Endometrium (tissue), 2 donors: ENCODE measurements at regions not wholly inside any gene's neighbourhood (a gene's known extent, or its start where the extent isn't known, plus 50 kb on each side); places are given as distances from the start of the nearest gene placed in this dataset.
"Not testable (repeated sequence)": the region's sequence is repeated elsewhere in the genome, so short reads cannot be mapped to it uniquely, and the experiment has no call there.

Experiments
- FAIRE-seq: peaks from 2 replicates; lab custom pipeline; 2012; peaks lifted over from hg19 to GRCh38; lab: Jason Lieb, UNC
- donor health status: control.
- donor health status: control.

DNA sequence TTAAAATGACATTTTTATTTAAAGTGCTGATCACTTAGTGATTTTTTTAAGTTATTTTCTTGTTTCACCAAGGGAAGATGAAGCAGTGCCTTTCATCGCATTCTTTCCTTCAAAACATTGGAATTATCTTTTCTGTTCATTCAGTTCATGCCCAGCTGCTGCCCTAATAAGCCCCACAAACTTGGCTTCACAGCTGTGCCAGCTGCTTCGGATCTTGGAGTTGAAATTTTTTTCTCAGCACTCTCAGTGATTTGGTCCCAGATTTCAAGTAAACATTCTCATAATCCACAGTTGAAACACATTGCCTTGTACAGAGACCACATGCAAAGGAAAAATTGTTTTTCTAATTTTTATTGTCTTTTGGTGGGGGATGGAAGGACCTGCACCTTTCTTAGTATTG is 353.3 kb upstream of the LRP1B start:
- no peak for FAIRE-seq

DNA sequence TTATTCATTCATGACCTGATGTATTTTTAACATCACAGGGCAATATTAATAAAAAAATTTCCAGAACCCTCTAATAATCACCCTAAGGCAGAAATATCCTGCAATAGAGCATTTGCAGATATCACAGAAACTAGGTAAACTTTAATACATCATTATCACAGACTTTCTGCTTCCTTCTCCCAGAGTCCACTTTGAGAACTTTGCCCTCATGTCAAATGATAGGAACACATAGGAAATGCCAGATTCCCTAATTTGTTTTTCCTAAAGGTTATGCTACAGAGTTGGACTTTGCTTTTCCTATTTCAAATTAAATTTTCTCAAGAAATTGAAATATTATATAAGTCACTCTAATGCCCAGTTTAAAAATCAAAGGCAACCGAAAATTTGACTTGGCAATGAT is 352.8 kb upstream of the LRP1B start:
- no peak for FAIRE-seq

DNA sequence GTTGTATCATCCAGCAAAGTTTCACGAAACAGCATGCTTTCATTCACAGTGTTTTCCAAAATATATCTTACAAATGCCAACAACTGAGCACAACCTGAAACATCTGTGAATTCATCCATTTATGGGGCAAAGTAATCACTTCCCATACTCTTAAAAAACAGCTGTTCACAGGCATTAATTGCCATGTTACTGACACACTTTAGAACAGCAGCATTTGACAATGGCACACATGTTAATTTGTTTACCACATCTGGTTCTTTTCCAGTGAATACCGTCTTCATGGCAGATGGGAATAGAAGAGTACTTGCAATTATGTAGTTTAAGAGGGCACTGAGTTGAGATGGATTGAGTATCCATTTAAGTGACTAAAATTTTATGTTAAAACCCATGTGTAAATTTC is 347.4 kb upstream of the LRP1B start:
- no peak for FAIRE-seq

DNA sequence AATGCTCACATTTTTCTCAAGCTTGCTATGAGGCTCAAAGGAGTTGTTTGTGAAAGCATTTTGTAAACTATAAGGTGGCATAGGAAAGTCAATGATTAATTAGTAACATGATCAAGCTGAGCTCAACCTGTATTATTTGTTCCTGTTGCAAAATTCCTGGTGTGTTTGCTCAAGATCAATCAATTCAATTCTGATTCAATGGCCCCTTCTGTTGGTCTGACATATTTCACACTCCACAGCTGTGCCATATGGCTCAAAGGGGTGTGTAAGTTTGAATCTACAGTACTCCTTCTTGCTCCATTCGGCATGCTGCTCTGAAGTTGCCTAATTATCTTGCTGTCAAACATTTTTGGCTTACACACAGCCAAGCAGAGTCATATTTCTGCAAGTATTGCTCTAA is 341.6 kb upstream of the LRP1B start:
- no peak for FAIRE-seq

DNA sequence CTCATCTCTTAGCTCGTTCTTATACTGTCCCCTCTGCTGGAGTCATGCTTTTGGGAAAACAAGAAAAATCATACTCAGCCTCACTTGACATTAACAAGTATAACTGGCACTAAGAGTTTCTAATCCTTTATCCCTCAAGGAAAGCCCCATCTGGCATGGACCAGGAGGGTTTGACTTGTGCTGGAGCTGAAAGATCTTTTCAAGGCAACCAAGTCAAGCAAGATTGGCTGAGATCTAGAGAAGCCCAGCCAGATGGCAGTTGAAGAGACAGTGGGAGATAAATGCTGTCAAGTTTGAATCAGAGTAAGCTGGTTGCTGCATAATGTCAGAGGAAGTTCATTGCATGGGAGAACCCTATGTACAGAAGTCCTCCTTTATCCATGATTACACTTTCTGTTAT is 336.5 kb upstream of the LRP1B start:
- no peak for FAIRE-seq

GRCh38 chr2:142463047-142463446 is 332.2 kb upstream of the LRP1B start:
- FAIRE-seq: no peak

DNA sequence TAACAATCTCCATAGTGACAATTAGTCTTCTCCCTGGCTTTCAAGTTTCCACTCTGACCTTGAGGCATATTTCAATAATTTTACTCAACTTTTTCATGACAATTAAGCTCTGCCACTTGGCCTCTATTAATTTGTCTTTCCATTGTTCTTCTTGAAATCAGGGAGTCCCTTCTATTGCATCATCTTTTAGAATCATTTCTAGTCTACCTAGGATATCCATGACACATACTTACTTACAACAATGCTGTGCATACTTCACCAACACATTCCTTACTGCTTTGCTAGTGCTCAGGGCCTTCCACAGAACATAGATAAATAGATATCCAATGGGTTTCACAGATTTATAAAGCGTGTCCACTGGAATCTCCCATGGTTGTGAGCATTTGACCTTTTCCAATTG is 331.5 kb upstream of the LRP1B start:
- FAIRE-seq: no peak

DNA sequence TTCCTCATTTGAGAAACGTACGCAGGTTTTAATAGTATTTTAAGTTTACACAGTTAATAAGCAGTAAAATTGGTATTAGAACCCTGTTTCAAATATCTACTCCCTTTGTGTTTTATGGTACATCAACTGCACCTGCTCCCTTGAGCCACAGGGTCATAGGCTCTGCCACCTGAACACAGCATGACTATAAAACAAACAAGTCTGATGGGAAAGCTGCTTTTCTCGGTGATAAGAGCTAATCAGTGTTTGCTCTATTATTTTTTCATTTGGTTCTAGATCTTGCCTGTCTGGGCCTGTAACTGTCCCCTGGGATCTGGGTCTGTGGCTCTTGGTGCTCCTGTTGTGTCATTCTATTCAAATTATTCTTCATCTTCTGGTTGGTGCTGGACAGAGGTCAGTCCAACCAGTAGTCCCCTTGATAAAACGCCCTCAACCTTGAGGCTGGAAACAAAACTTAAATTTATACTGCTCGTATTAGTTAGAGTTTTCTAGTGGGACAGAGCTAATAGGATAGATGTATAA is 314.8 kb upstream of the LRP1B start:
- FAIRE-seq: no peak

DNA sequence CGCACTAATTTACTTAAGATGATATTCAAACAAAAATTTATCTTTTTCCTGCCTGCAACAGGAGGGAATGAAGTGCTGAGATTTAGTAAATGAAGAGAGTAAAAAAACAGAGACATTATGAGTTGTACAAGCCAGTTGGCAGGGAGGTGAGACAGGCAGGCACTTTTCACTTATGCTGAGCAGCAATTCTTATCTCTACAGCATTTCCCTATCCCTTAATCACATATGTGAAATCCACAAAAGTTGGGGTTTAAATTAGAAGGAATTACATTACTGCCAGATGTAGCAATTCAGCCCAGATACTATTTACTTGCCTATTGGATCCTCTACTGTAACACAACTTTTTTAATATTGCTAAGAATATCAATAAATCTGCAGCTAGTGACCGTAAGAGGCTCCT is 314.2 kb upstream of the LRP1B start:
- no peak for FAIRE-seq

- no peak for FAIRE-seq
These were observed 305.0 kb upstream of the LRP1B start for GRCh38 chr2:142435847-142436246.

DNA sequence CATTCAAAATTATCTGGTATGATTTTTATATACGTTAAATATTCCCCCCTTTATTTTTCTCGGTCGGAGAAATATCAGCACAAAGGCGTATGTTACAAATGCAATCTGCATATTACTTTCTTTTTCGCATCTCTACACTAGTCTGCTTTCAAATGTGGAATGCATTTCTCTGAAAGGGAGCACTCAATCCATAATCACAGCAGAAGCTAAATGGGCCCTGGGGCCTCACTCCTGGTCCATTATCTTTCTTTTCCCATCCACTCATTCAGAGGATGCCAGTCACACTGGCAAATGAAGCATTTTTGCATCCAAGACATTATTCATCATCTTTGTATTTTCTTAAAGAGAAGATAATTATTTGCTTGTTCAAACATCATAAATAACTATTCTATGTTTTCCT is 295.2 kb upstream of the LRP1B start:
- no peak for FAIRE-seq

DNA sequence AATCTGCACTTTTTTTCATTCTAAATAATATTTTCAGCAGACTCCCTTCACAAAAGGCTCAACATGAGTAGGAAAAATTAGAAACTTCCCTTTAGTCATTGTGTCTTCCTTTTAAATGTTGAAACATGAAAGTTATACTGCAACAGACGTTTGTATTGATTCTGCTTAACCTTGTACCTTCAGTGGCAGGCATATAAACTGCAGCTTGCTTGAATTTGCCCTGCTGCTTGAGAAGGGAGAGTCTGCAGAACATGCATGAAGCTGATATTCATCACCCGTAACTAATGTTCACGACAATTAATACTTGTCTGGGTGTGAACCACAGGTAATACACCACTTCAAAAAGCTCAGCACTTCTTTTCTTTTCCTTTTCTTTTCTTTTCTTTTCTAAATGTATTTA is 294.7 kb upstream of the LRP1B start:
- FAIRE-seq: no peak

DNA sequence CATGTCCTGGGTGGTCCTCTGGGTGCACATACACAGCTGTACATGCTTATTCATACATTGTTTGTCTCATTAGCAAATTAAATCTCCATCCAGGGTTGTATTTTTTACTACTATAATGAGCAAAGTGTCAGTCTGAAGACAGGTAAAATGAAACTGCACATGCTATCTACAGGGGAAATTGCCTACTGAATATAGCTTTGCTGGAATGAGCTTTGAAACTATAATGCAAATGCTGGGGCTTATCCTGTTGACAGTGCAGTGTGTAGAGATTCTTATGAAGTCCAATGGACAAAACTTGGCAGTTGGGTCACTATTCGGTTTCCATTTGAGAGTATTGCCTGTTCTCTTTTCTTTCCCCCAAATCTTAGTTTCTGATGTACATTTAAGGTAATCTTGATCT is 292.8 kb upstream of the LRP1B start:
- FAIRE-seq: no peak

GRCh38 chr2:142422769-142423168 is 292.0 kb upstream of the LRP1B start:
- no peak for FAIRE-seq

GRCh38 chr2:142422041-142422440 is 291.2 kb upstream of the LRP1B start:
- no peak for FAIRE-seq

- FAIRE-seq: not testable (repeated sequence)
These were observed 287.9 kb upstream of the LRP1B start for GRCh38 chr2:142418699-142419098.

GRCh38 chr2:142416996-142417395 is 286.2 kb upstream of the LRP1B start:
- FAIRE-seq: no peak

GRCh38 chr2:142415461-142415860 is 284.6 kb upstream of the LRP1B start:
- no peak for FAIRE-seq

DNA sequence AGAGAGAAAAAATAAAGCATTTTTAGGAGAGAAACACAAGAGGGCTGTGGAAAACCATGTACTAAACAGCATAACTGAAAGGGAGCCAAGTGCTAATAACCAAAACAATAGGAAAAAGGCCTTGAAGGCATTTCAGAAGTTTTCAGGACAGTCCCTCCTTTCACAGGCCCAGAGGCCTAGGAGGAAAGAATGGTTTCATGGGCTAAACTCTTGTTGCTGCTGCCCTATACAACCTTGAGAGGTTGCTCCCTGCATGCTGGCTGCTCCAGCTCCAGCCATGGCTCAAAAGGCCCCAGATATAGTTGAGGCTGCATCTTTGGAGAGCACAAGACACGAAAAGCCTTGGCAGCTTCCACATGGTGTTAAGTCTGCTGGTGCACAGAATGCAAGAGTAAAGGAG is 267.4 kb upstream of the LRP1B start:
- FAIRE-seq: no peak

- no peak for FAIRE-seq
These were observed 264.5 kb upstream of the LRP1B start for GRCh38 chr2:142395291-142395690.

GRCh38 chr2:142380372-142380771 is 249.6 kb upstream of the LRP1B start:
- FAIRE-seq: no peak

DNA sequence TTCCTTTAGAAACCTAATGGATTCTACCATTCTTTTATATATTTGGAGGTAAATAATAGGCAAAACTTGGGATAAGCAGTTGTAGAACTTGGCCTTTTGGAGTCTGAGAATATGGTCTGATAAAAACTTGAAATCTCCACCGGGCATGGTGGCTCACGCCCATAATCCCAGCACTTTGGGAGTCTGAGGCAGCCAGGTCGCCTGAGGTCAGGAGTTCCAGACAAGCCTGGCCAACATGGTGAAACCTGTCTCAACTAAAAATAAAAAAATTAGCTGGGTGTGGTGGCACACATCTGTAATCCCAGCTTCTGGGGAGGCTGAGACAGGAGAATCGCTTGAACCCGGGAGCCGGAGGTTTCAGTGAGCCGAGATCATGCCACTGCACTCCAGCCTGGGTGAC is 231.3 kb upstream of the LRP1B start:
- FAIRE-seq: not testable (repeated sequence)

GRCh38 chr2:142347751-142348150 is 216.9 kb upstream of the LRP1B start:
- no peak for FAIRE-seq

DNA sequence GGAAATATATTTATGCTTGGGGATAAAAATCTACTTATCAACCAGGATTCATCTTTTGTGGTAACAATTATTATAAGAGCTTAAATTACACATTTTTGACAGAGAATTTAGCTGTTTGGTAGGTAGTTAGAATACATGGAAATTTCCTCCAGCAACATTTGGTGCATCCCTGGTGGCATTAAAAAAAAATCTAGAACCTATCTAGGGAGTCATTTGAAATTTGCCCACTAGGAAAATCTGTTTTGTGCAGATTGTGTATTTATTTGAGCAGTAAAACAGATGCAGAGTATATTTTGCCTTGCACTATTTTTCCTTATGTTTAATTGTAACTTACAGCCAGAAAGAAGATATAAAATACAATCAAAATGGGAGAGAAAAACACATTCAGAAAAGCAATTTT is 208.4 kb upstream of the LRP1B start:
- FAIRE-seq: no peak

- FAIRE-seq: no peak
These were observed 201.4 kb upstream of the LRP1B start for GRCh38 chr2:142332196-142332595.
